ENCODE measurements at regions not wholly inside any gene's neighbourhood (a gene's known extent, or its start where the extent isn't known, plus 50 kb on each side); places are given as distances from the start of the nearest gene placed in this dataset.
"Not testable (repeated sequence)": the region's sequence is repeated elsewhere in the genome, so short reads cannot be mapped to it uniquely, and the experiment has no call there.

- DNase-seq (ENCODE audit: low spot score) = not testable (repeated sequence)
Observed at GRCh38 chr6:11452106-11452505, 85.4 kb upstream of the TMEM170B start.

- no peak for DNase-seq (ENCODE audit: low spot score)
Observed at GRCh38 chr6:11450037-11450436, 87.5 kb upstream of the TMEM170B start.

GRCh38 chr6:11449408-11449807 is 88.1 kb upstream of the TMEM170B start:
- DNase-seq (ENCODE audit: low spot score) = no peak

GRCh38 chr6:11448038-11448437 is 89.5 kb upstream of the TMEM170B start:
- DNase-seq (ENCODE audit: low spot score) = no peak

GRCh38 chr6:11447265-11447664 is 90.3 kb upstream of the TMEM170B start:
- no peak for DNase-seq (ENCODE audit: low spot score)

- DNase-seq (ENCODE audit: low spot score) = no peak
Observed at GRCh38 chr6:11445146-11445545, 92.4 kb upstream of the TMEM170B start.

- not testable (repeated sequence) for DNase-seq (ENCODE audit: low spot score)
Observed at GRCh38 chr6:11443125-11443524, 94.4 kb upstream of the TMEM170B start.

GRCh38 chr6:11442495-11442894 is 95.1 kb upstream of the TMEM170B start:
- no peak for DNase-seq (ENCODE audit: low spot score)

- no peak for DNase-seq (ENCODE audit: low spot score)
Observed at GRCh38 chr6:11439876-11440275, 97.7 kb upstream of the TMEM170B start.

GRCh38 chr6:11439017-11439420 is 98.5 kb upstream of the TMEM170B start:
- no peak for DNase-seq (ENCODE audit: low spot score)

GRCh38 chr6:11437824-11438459 is 99.6 kb upstream of the TMEM170B start:
- no peak for DNase-seq (ENCODE audit: low spot score)

GRCh38 chr6:11436508-11437096 is 100.9 kb upstream of the TMEM170B start:
- no peak for DNase-seq (ENCODE audit: low spot score)

- DNase-seq (ENCODE audit: low spot score) = no peak
Observed at GRCh38 chr6:11434565-11435326, 102.8 kb upstream of the TMEM170B start.

- DNase-seq (ENCODE audit: low spot score) = no peak
Observed at GRCh38 chr6:11433860-11434259, 103.7 kb upstream of the TMEM170B start.

- DNase-seq (ENCODE audit: low spot score) = no peak
Observed at GRCh38 chr6:11432713-11433450, 104.7 kb upstream of the TMEM170B start.

GRCh38 chr6:11432091-11432490 is 105.5 kb upstream of the TMEM170B start:
- DNase-seq (ENCODE audit: low spot score) = no peak

GRCh38 chr6:11431455-11431937 is 106.1 kb upstream of the TMEM170B start:
- no peak for DNase-seq (ENCODE audit: low spot score)

GRCh38 chr6:11430036-11430435 is 107.5 kb upstream of the TMEM170B start:
- no peak for DNase-seq (ENCODE audit: low spot score)

- no peak for DNase-seq (ENCODE audit: low spot score)
Observed at GRCh38 chr6:11429577-11429976, 108.0 kb upstream of the TMEM170B start.

GRCh38 chr6:11428895-11429294 is 108.7 kb upstream of the TMEM170B start:
- no peak for DNase-seq (ENCODE audit: low spot score)

GRCh38 chr6:11428371-11428770 is 109.2 kb upstream of the TMEM170B start:
- DNase-seq (ENCODE audit: low spot score) = no peak

GRCh38 chr6:11427723-11428245 is 109.8 kb upstream of the TMEM170B start:
- DNase-seq (ENCODE audit: low spot score) = no peak
